ENCODE measurements at regions not wholly inside any gene's neighbourhood (a gene's known extent, or its start where the extent isn't known, plus 50 kb on each side); places are given as distances from the start of the nearest gene placed in this dataset.
"Not testable (repeated sequence)": the region's sequence is repeated elsewhere in the genome, so short reads cannot be mapped to it uniquely, and the experiment has no call there.

- not testable (repeated sequence) for DNase-seq (ENCODE audit: low spot score)
These were observed 415.5 kb downstream of the FOXD4L4 start for GRCh38 chr9:66152406-66152805.

GRCh38 chr9:66153021-66153725 lies 416.2 kb downstream of the FOXD4L4 start:
- peak; percentile 46 for DNase-seq (ENCODE audit: low spot score)

GRCh38 chr9:66153971-66154691 lies 417.2 kb downstream of the FOXD4L4 start:
- not testable (repeated sequence) for DNase-seq (ENCODE audit: low spot score)

- DNase-seq (ENCODE audit: low spot score): not testable (repeated sequence)
These were observed 445.4 kb downstream of the FOXD4L4 start for GRCh38 chr9:66182316-66182715.

GRCh38 chr9:66183648-66184047 lies 446.7 kb downstream of the FOXD4L4 start:
- DNase-seq (ENCODE audit: low spot score): not testable (repeated sequence)

- DNase-seq (ENCODE audit: low spot score): not testable (repeated sequence)
These were observed 460.3 kb downstream of the FOXD4L4 start for GRCh38 chr9:66197199-66197598.

- not testable (repeated sequence) for DNase-seq (ENCODE audit: low spot score)
These were observed 461.5 kb downstream of the FOXD4L4 start for GRCh38 chr9:66198421-66198820.

- not testable (repeated sequence) for DNase-seq (ENCODE audit: low spot score)
These were observed 469.7 kb downstream of the FOXD4L4 start for GRCh38 chr9:66206617-66207016.

GRCh38 chr9:66207914-66208313 lies 471.0 kb downstream of the FOXD4L4 start:
- DNase-seq (ENCODE audit: low spot score): not testable (repeated sequence)

- DNase-seq (ENCODE audit: low spot score): not testable (repeated sequence)
These were observed 507.8 kb downstream of the FOXD4L4 start for GRCh38 chr9:66244763-66245162.

- not testable (repeated sequence) for DNase-seq (ENCODE audit: low spot score)
These were observed 508.5 kb downstream of the FOXD4L4 start for GRCh38 chr9:66245481-66245880.

- not testable (repeated sequence) for DNase-seq (ENCODE audit: low spot score)
These were observed 520.6 kb downstream of the FOXD4L4 start for GRCh38 chr9:66257581-66257980.

GRCh38 chr9:66261576-66261975 lies 524.6 kb downstream of the FOXD4L4 start:
- DNase-seq (ENCODE audit: low spot score): not testable (repeated sequence)

- DNase-seq (ENCODE audit: low spot score): not testable (repeated sequence)
These were observed 526.7 kb downstream of the FOXD4L4 start for GRCh38 chr9:66263621-66264020.

- not testable (repeated sequence) for DNase-seq (ENCODE audit: low spot score)
These were observed 527.8 kb downstream of the FOXD4L4 start for GRCh38 chr9:66264786-66265185.

- not testable (repeated sequence) for DNase-seq (ENCODE audit: low spot score)
These were observed 529.3 kb downstream of the FOXD4L4 start for GRCh38 chr9:66266202-66266601.

GRCh38 chr9:66266856-66267430 lies 530.0 kb downstream of the FOXD4L4 start:
- not testable (repeated sequence) for DNase-seq (ENCODE audit: low spot score)

GRCh38 chr9:66267684-66268083 lies 530.7 kb downstream of the FOXD4L4 start:
- not testable (repeated sequence) for DNase-seq (ENCODE audit: low spot score)

- not testable (repeated sequence) for DNase-seq (ENCODE audit: low spot score)
These were observed 532.1 kb downstream of the FOXD4L4 start for GRCh38 chr9:66269024-66269423.

GRCh38 chr9:66269783-66270182 lies 532.8 kb downstream of the FOXD4L4 start:
- peak; percentile 84 for DNase-seq (ENCODE audit: low spot score)

- DNase-seq (ENCODE audit: low spot score): not testable (repeated sequence)
These were observed 541.9 kb downstream of the FOXD4L4 start for GRCh38 chr9:66278809-66279208.

Measured in ureter (tissue), 1 donor.